ENCODE measurements at regions not wholly inside any gene's neighbourhood (a gene's known extent, or its start where the extent isn't known, plus 50 kb on each side); places are given as distances from the start of the nearest gene placed in this dataset.
"Not testable (repeated sequence)": the region's sequence is repeated elsewhere in the genome, so short reads cannot be mapped to it uniquely, and the experiment has no call there.

DNA sequence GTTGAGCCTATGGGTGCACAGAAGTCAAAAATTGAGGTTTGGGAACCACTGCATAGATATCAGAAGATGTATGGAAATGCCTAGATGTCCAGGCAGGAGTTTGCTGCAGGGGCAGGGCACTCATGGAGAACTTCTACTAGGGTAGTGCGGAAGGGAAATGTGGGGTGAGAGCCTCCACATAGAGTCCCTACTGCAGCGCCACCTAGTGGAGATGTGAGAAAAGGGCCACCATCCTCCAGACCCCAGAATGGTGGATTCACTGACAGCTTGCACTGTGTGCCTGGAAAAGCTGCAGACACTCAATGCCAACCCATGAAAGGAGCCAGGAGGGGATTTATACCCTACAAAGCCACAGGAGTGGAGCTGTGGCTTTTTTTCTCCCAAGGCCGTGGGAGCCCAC is 133.7 kb downstream of the DEFB131A start:
- not testable (repeated sequence) for TF ChIP-seq POLR2A (IDR thresholded peaks at IDR 0.05; ENCODE audit: low read length); GATA1 (IDR thresholded peaks at IDR 0.05; ENCODE audit: low read depth, low read length)

Measured in erythroblast (primary cell).